DMS79 treated with DMSO at 0.1 percent for 48 hours (cell line): ENCODE measurements at regions not wholly inside any gene's neighbourhood (a gene's known extent, or its start where the extent isn't known, plus 50 kb on each side); places are given as distances from the start of the nearest gene placed in this dataset.

Experiments used
- DNase-seq: peaks from one replicate; lab custom pipeline; 2025; lab: John Stamatoyannopoulos, UW

GRCh38 chr6:1551249-1551648, 58.5 kb upstream of the FOXC1 start:
- no peak for DNase-seq

GRCh38 chr6:1552296-1552761, 57.4 kb upstream of the FOXC1 start:
- DNase-seq = no peak

- DNase-seq = no peak
Measured at GRCh38 chr6:1553562-1554083, 56.1 kb upstream of the FOXC1 start.

GRCh38 chr6:1554141-1554475, 55.6 kb upstream of the FOXC1 start:
- DNase-seq = no peak

- DNase-seq = peak; percentile 34
Measured at GRCh38 chr6:1554476-1555310, 55.0 kb upstream of the FOXC1 start.

GRCh38 chr6:1558388-1558787, 51.3 kb upstream of the FOXC1 start:
- DNase-seq = no peak
